ENCODE measurements at regions not wholly inside any gene's neighbourhood (a gene's known extent, or its start where the extent isn't known, plus 50 kb on each side); places are given as distances from the start of the nearest gene placed in this dataset.
"Not testable (repeated sequence)": the region's sequence is repeated elsewhere in the genome, so short reads cannot be mapped to it uniquely, and the experiment has no call there.

DNA sequence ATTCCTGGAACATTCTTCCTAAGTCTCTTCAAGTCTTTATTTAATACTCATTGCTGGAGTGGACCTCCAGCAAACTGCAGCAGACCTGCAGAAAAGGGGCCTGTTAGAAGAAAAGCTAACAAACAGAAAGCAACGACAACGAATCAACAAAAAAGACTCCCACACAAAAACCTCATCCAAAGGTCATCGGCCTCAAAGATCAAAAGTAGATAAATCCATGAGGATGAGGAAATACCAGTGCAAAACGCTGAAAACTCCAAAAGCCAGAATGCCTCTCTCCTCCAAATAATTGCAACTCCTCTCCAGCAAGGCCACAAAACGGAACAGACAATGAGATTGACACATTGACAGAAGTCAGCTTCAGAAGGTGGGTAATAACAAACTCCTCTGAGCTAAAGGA is 472.2 kb downstream of the C12orf50 start:
- no peaks in the 10 kb centered on the region for H3K27me3 ChIP-seq
- H3K9me3 ChIP-seq, result no peaks in the 10 kb centered on the region
- intact Hi-C loops (cut with DNase I), result no loop called here
- H3K4me1 ChIP-seq, result no peaks in the 10 kb centered on the region
- 83 to 84% methylated on average over 5 of the region's 5 CpGs for WGBS, 2 donors
- no peak overlapping the region for H3K4me3 ChIP-seq
- no peak overlapping the region for H3K27ac ChIP-seq
- TF ChIP-seq POLR2AphosphoS5 (IDR thresholded peaks at IDR 0.05), result no peak
- no peak for TF ChIP-seq EP300 (IDR thresholded peaks at IDR 0.05)
- TF ChIP-seq POLR2A (IDR thresholded peaks at IDR 0.05), result no peak
- TF ChIP-seq, protein P1, sequence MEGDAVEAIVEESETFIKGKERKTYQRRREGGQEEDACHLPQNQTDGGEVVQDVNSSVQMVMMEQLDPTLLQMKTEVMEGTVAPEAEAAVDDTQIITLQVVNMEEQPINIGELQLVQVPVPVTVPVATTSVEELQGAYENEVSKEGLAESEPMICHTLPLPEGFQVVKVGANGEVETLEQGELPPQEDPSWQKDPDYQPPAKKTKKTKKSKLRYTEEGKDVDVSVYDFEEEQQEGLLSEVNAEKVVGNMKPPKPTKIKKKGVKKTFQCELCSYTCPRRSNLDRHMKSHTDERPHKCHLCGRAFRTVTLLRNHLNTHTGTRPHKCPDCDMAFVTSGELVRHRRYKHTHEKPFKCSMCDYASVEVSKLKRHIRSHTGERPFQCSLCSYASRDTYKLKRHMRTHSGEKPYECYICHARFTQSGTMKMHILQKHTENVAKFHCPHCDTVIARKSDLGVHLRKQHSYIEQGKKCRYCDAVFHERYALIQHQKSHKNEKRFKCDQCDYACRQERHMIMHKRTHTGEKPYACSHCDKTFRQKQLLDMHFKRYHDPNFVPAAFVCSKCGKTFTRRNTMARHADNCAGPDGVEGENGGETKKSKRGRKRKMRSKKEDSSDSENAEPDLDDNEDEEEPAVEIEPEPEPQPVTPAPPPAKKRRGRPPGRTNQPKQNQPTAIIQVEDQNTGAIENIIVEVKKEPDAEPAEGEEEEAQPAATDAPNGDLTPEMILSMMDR (IDR thresholded peaks at IDR 0.05), result no peak
- H3K36me3 ChIP-seq, result no peaks in the 10 kb centered on the region
- DNase-seq, result no peak

DNA sequence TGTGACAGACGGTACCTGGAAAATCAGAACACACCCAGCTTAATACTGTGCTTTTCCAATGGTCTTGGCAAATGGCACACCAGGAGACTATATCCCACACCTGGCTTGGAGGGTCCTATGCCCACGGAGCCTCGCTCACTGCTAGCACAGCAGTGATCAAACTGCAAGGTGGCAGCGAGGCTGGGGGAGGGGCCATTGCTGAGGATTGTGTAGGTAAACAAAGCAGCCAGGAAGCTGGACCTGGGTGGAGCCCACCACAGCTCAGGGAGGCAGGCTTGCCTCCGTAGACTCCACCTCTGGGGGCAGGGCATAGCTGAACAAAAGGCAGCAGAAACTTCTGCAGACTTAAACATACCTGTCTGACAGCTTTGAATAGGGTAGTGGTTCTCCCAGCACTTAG is 498.0 kb downstream of the C12orf50 start:
- H3K4me3 ChIP-seq; intact Hi-C loops (cut with DNase I); H3K27ac ChIP-seq; H3K4me1 ChIP-seq; H3K36me3 ChIP-seq; DNase-seq; H3K27me3 ChIP-seq; H3K9me3 ChIP-seq: not testable (repeated sequence)
- 76 to 82% methylated on average over 5 of the region's 5 CpGs for WGBS, 2 donors

DNA sequence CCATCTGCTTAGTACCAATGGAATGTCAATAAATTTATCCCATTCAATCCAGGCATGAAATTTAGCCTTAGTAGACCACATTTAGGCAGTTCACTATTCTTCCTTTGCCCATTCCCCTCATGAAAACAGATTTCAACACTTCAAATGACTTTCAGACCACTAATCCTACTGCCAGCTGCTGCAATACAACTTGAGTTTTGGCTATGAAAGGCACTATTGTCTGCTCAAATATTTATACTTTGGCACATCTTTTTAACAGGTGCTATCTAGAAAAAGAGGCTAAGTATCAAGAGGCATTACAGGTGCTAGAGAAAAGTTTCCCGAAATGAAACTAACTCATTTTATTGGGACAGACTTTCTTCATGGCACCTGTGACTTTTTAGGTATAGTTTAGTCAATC is 499.8 kb downstream of the C12orf50 start:
- no peak for DNase-seq
- Histone ChIP-seq H3K9me3 (no peaks in the 10 kb centered on the region), H3K36me3 (no peaks in the 10 kb centered on the region), H3K27ac (no peak overlapping the region), H3K27me3 (no peaks in the 10 kb centered on the region), H3K4me1 (no peaks in the 10 kb centered on the region), H3K4me3 (no peak overlapping the region)
- intact Hi-C loops (cut with DNase I), result no loop called here
- TF ChIP-seq EP300 (IDR thresholded peaks at IDR 0.05), result no peak
- TF ChIP-seq POLR2AphosphoS5 (IDR thresholded peaks at IDR 0.05), result no peak
- no peak for TF ChIP-seq POLR2A (IDR thresholded peaks at IDR 0.05)
- TF ChIP-seq, protein P1 (IDR thresholded peaks at IDR 0.05), result no peak
- WGBS, 2 donors, result 65 to 82% methylated on average over 1 of the region's 1 CpG

DNA sequence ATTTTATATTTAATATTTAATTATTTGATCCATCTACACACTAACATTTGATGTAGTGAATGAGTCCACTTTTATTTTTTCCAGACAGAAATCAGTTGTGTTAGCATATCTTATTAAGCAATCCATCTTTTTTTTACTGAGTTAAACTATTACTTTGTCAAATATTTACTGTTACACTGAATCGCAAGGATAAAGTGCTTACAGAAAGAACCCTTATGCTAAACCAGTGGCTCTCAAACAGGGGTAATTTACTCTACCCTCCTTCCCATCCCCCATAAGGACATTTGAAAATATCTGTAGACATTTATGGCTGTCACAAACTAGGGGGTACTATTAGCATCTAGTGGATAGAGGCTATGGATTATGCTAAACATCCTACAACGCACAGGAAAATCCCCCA is 508.2 kb downstream of the C12orf50 start:
- Histone ChIP-seq H3K27me3 (no peaks in the 10 kb centered on the region), H3K9me3 (no peaks in the 10 kb centered on the region), H3K36me3 (no peaks in the 10 kb centered on the region), H3K4me1 (no peaks in the 10 kb centered on the region), H3K4me3 (no peak overlapping the region), H3K27ac (no peak overlapping the region)
- 73 to 75% methylated on average over 2 of the region's 2 CpGs for WGBS, 2 donors
- intact Hi-C loops (cut with DNase I), result no loop called here
- TF ChIP-seq POLR2AphosphoS5 (IDR thresholded peaks at IDR 0.05) (no peak), EP300 (IDR thresholded peaks at IDR 0.05) (no peak), POLR2A (IDR thresholded peaks at IDR 0.05) (no peak)
- TF ChIP-seq, protein P1 (IDR thresholded peaks at IDR 0.05), result no peak
- DNase-seq, result no peak

DNA sequence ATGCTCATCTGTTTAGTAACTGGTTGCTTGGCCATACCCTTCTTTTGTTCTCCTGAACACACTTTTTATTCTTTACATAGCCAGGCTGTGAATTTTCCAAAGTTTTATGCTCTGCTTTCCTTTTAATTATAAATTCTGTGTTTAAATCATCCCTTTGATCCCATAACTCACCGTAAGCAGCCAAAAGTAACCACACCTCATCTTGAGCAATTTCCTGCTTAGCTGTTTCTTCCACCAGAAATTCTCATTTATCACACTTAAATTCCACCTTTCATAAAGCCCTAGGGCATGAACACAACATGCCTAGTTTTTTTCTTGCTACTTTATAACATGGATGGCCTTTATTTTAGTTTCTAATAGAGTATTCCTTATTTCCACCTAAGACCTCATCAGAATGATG is 510.7 kb downstream of the C12orf50 start:
- Histone ChIP-seq H3K27ac (no peak overlapping the region), H3K4me1 (no peaks in the 10 kb centered on the region), H3K4me3 (no peak overlapping the region), H3K27me3 (no peaks in the 10 kb centered on the region), H3K36me3 (no peaks in the 10 kb centered on the region), H3K9me3 (no peaks in the 10 kb centered on the region)
- WGBS, 2 donors, result 64 to 69% methylated on average over 1 of the region's 1 CpG
- intact Hi-C loops (cut with DNase I), result no loop called here
- TF ChIP-seq POLR2AphosphoS5 (IDR thresholded peaks at IDR 0.05) (no peak), POLR2A (IDR thresholded peaks at IDR 0.05) (no peak), EP300 (IDR thresholded peaks at IDR 0.05) (no peak)
- TF ChIP-seq, protein P1 (IDR thresholded peaks at IDR 0.05), result no peak
- DNase-seq, result no peak
